Bronchial epithelial cell (primary cell): ENCODE measurements at regions not wholly inside any gene's neighbourhood (a gene's known extent, or its start where the extent isn't known, plus 50 kb on each side); places are given as distances from the start of the nearest gene placed in this dataset.
A peak's percentile ranks its signal among the peaks of the same experiment; 100 is the strongest.
"Not testable (repeated sequence)": the region's sequence is repeated elsewhere in the genome, so short reads cannot be mapped to it uniquely, and the experiment has no call there.

ENCODE experiments used
- DNase-seq: peaks from one replicate; pipeline ENCODE4 v3.0.0-alpha.2; 2010; ENCODE audit warnings: low read depth
- FAIRE-seq: peaks from 2 replicates; lab custom pipeline; 2011; peaks lifted over from hg19 to GRCh38; lab: Jason Lieb, UNC
- H3K27me3 ChIP-seq: 2 replicates; pipeline ENCODE4 v1.5.1; 2011; ENCODE audit warnings: low read length; ENCODE audit not compliant: control insufficient read depth, insufficient read depth
- H3K36me3 ChIP-seq: 2 replicates; pipeline ENCODE4 v1.5.1; 2011; ENCODE audit warnings: low read length; ENCODE audit not compliant: control insufficient read depth, insufficient read depth
- H3K4me3 ChIP-seq: 2 replicates; pipeline ENCODE4 v1.5.1; 2011; ENCODE audit warnings: mild to moderate bottlenecking, low read depth, low read length, control low read depth
- CTCF ChIP-seq: IDR thresholded peaks from 2 replicates; pipeline ENCODE4 v1.5.1; 2011; ENCODE audit warnings: mild to moderate bottlenecking, moderate library complexity, low read length, control low read depth, inconsistent platforms; ENCODE audit not compliant: insufficient read depth, severe bottlenecking

GRCh38 chr22:22754961-22755777 is 110.8 kb downstream of the GGTLC2 start:
- FAIRE-seq (peak; percentile 32), DNase-seq (no peak)
- no peak for TF ChIP-seq CTCF
- Histone ChIP-seq H3K36me3 (no peaks in the 10 kb centered on the region), H3K4me3 (no peak overlapping the region), H3K27me3 (no peaks in the 10 kb centered on the region)

GRCh38 chr22:22755778-22756100 is 111.3 kb downstream of the GGTLC2 start:
- DNase-seq (no peak), FAIRE-seq (peak; percentile 84)
- no peak for TF ChIP-seq CTCF
- Histone ChIP-seq H3K27me3 (no peaks in the 10 kb centered on the region), H3K4me3 (no peak overlapping the region), H3K36me3 (no peaks in the 10 kb centered on the region)

- DNase-seq (no peak), FAIRE-seq (no peak)
- no peak for TF ChIP-seq CTCF
- Histone ChIP-seq H3K27me3 (no peaks in the 10 kb centered on the region), H3K4me3 (no peak overlapping the region), H3K36me3 (no peaks in the 10 kb centered on the region)
These were observed 111.7 kb downstream of the GGTLC2 start for GRCh38 chr22:22756109-22756508.

GRCh38 chr22:22756551-22757201 is 112.3 kb downstream of the GGTLC2 start:
- not testable (repeated sequence) for DNase-seq, H3K36me3 ChIP-seq, FAIRE-seq, H3K27me3 ChIP-seq, H3K4me3 ChIP-seq

- H3K36me3 ChIP-seq, H3K27me3 ChIP-seq, FAIRE-seq, H3K4me3 ChIP-seq, DNase-seq: not testable (repeated sequence)
These were observed 113.8 kb downstream of the GGTLC2 start for GRCh38 chr22:22758101-22758807.

- Histone ChIP-seq H3K27me3 (no peaks in the 10 kb centered on the region), H3K36me3 (no peaks in the 10 kb centered on the region), H3K4me3 (no peak overlapping the region)
- FAIRE-seq = peak; percentile 7
- TF ChIP-seq CTCF = no peak
- no peak for DNase-seq
These were observed 115.0 kb downstream of the GGTLC2 start for GRCh38 chr22:22759371-22759770.
